Erythroblast (primary cell): ENCODE measurements at regions not wholly inside any gene's neighbourhood (a gene's known extent, or its start where the extent isn't known, plus 50 kb on each side); places are given as distances from the start of the nearest gene placed in this dataset.

Source experiments
- GATA1 ChIP-seq: IDR thresholded peaks from 2 replicates; pipeline ENCODE4 v1.6.1; 2011; ENCODE audit warnings: low read depth, mild to moderate bottlenecking, control low read depth, low read length, moderate library complexity
- POLR2A ChIP-seq: IDR thresholded peaks from 2 replicates; pipeline ENCODE4 v1.6.1; 2011; ENCODE audit warnings: mild to moderate bottlenecking, low read length

DNA sequence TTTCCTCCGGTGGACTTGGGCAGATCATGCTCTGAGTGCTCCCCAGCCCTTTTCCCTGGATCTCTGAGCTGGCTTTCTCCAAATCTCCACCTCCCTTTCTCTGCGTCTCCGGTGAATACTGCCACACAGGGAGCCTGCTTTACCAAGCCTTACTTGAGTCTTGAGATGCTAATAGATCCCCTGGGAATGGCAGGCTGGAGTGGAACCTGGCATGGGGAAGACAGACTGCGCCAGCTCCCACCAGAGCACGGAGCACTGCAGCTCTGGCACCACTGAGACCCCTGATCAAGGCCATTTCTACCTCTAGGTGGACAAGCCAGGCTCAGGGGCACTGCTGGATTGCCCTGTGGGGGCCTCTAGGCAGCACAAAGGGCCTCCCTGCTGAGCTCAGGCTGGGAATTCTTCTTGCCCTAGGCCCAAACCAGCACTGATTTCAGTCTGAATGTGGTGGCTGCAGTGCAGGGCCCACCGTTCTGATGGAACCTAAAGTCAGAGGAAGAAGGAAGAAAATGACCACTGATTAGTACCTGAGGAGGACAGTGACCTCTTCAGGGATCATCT lies 74.3 kb upstream of the CRHR1 start:
- TF ChIP-seq POLR2A (no peak), GATA1 (no peak)
